Left lung (tissue), 4 donors: ENCODE measurements at regions not wholly inside any gene's neighbourhood (a gene's known extent, or its start where the extent isn't known, plus 50 kb on each side); places are given as distances from the start of the nearest gene placed in this dataset.

ENCODE experiments used
- ATAC-seq: fragments of 200-7000 bp; cut with Tn5 transposase; one replicate; pipeline ENCODE4 v1.9.1; 2020; ENCODE audit warnings: moderate library complexity
- DNase-seq, 4 donors: peaks; one replicate each; pipeline ENCODE4 v3.0.0-alpha.2; 2013 to 2020
- H3K27ac ChIP-seq, 2 donors: fragments of 200-600 bp; sonication (generic) in 1 of 2; one replicate each; pipeline versions ENCODE4 v1.5.0 to v1.8.0; 2020 to 2021
- H3K27me3 ChIP-seq, 2 donors: fragments of 200-600 bp; sonication (generic) in 1 of 2; one replicate each; pipeline versions ENCODE4 v1.5.0 to v1.8.0; 2020 to 2021
- H3K36me3 ChIP-seq, 2 donors: fragments of 200-600 bp; sonication (generic) in 1 of 2; one replicate each; pipeline versions ENCODE4 v1.5.0 to v1.8.0; 2020 to 2021
- H3K4me1 ChIP-seq, 2 donors: fragments of 200-600 bp; one replicate each; pipeline ENCODE4 v1.8.0; 2021
- H3K4me3 ChIP-seq, 2 donors: fragments of 200-600 bp; sonication (generic) in 1 of 2; one replicate each; pipeline versions ENCODE4 v1.5.0 to v1.8.0; 2020 to 2021; ENCODE audit warnings: mild to moderate bottlenecking in 1 of 2
- H3K9me3 ChIP-seq, 2 donors: fragments of 200-600 bp; sonication (generic) in 1 of 2; one replicate each; pipeline versions ENCODE4 v1.5.0 to v1.8.0; 2020 to 2021
- CTCF ChIP-seq, 2 donors: fragments of 200-600 bp; sonication (generic) in 1 of 2; IDR thresholded peaks; one replicate each; pipeline versions ENCODE4 v1.5.0 to v1.8.0; 2021; ENCODE audit warnings: antibody characterized with exemption in 2 of 2
- intact Hi-C, 2 donors: fragments of 100-400 bp; cut with DNase I; formaldehyde crosslinking; loops; one replicate each; pipeline versions ENCODE4 v1.11.2 to v1.14.2; 2022
- donor health status: DM: no; HTN: yes; CAD: no.
- donor health status: DM: no; HTN: no; CAD: no.

- no peak for TF ChIP-seq CTCF (IDR thresholded peaks at IDR 0.05)
- Histone ChIP-seq H3K9me3 (no peaks in the 10 kb centered on the region), H3K36me3 (no peaks in the 10 kb centered on the region), H3K4me1 (no peaks in the 10 kb centered on the region), H3K27ac (no peak overlapping the region), H3K27me3 (no peaks in the 10 kb centered on the region), H3K4me3 (no peak overlapping the region)
- DNase-seq, result no peak
- no peak for ATAC-seq
- intact Hi-C loops, result no loop called here
Measured at GRCh38 chr3:113158171-113158570, 53.2 kb upstream of the BOC start.
